ENCODE measurements at regions not wholly inside any gene's neighbourhood (a gene's known extent, or its start where the extent isn't known, plus 50 kb on each side); places are given as distances from the start of the nearest gene placed in this dataset.

GRCh38 chr14:22325676-22326400 lies 263.2 kb downstream of the DAD1 start:
- TF ChIP-seq CTCF (IDR thresholded peaks at IDR 0.05) = no peak
- TF ChIP-seq POLR2A (IDR thresholded peaks at IDR 0.05) = no peak

Data from adrenal gland (tissue), 5 donors.